ENCODE measurements at regions not wholly inside any gene's neighbourhood (a gene's known extent, or its start where the extent isn't known, plus 50 kb on each side); places are given as distances from the start of the nearest gene placed in this dataset.

DNA sequence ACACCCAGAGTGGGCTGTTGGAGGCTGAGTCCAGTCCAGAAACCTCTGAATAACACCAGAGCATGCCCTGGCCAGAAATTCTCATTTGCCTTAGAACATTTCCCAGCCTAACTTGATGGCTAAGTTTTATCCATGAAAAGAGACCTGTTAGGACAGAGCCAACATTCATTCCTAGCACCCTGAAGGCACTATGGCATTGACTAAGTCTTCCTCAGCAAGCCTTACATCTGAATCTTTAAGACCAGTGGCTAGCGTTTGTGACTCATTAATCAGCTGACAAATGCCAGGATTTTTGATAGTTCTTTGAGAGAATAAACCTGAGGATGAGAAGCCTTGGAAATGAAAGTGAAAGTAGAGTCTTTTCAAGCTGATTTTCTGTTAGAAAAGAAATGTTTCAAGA lies 1087.1 kb upstream of the ALCAM start:
- Histone ChIP-seq H3K18ac (ENCODE audit: extremely low read depth, low read length) (no peak overlapping the region), H3K4me1 (replicated peaks in 1 of 4; ENCODE audit: control insufficient read depth in 3 of 4, insufficient read depth in 4 of 4, low read length in 3 of 4) (no peaks in the 10 kb centered on the region), H2BK20ac (ENCODE audit: low read length) (no peak overlapping the region), H3K23me2 (ENCODE audit: low read depth, low read length) (no peaks in the 10 kb centered on the region), H4K8ac (ENCODE audit: extremely low read depth, insufficient read depth, low read length) (no peak overlapping the region), H4K5ac (ENCODE audit: insufficient read length, low read depth, low read length) (no peak overlapping the region), H3K14ac (ENCODE audit: insufficient read length) (no peak overlapping the region), H2AFZ (ENCODE audit: low read length) (no peak overlapping the region), H2BK15ac (ENCODE audit: low read length) (no peak overlapping the region), H3K79me2 (ENCODE audit: control insufficient read depth in 1 of 2, insufficient read depth in 2 of 2, low read length in 2 of 2) (no peaks in the 10 kb centered on the region), H3K4me3 (ENCODE audit: extremely low read depth in 1 of 4, insufficient read depth in 2 of 4, low read depth in 3 of 4, low read length in 4 of 4) (no peak overlapping the region), H3K79me1 (ENCODE audit: low read depth, low read length) (no peaks in the 10 kb centered on the region), H4K91ac (replicated peaks; ENCODE audit: insufficient read length, low read length) (no peak overlapping the region), H2AK5ac (ENCODE audit: low read depth, low read length) (no peak overlapping the region), H2BK120ac (replicated peaks; ENCODE audit: low read depth, low read length) (no peak overlapping the region), H3K4me2 (ENCODE audit: insufficient read depth in 1 of 2, low read depth in 2 of 2, low read length in 2 of 2) (no peak overlapping the region), H3K9ac (replicated peaks in 1 of 4; ENCODE audit: extremely low read depth in 1 of 4, low read depth in 3 of 4, low read length in 3 of 4) (no peak overlapping the region), H3K27me3 (replicated peaks in 1 of 4; ENCODE audit: control insufficient read depth in 3 of 4, extremely low read depth in 1 of 4, insufficient read depth in 3 of 4, low read length in 3 of 4) (no peaks in the 10 kb centered on the region), H3K9me3 (ENCODE audit: insufficient read depth in 2 of 2, low read depth in 1 of 2, low read length in 1 of 2) (peaks cover 25 to 41% of the 10 kb centered on the region in 2 experiments), H3K36me3 (ENCODE audit: control insufficient read depth in 2 of 4, insufficient read depth in 4 of 4, low read length in 3 of 4) (peaks cover 0 to 6% (median 0%) of the 10 kb centered on the region in 4 experiments; a peak in 2 of 8 replicates), H3K56ac (replicated peaks; ENCODE audit: insufficient read length, low read depth, low read length) (no peak overlapping the region), H3K27ac (ENCODE audit: low read depth, low read length) (no peak overlapping the region), H2BK12ac (ENCODE audit: low read depth, low read length) (no peak overlapping the region), H2BK5ac (ENCODE audit: low read depth, low read length) (no peak overlapping the region), H3K4ac (replicated peaks; ENCODE audit: insufficient read length, low read depth, low read length) (no peak overlapping the region), H3K23ac (ENCODE audit: insufficient read length) (no peak overlapping the region), H4K20me1 (replicated peaks in 1 of 2; ENCODE audit: control insufficient read depth in 1 of 2, insufficient read depth in 2 of 2, low read length in 2 of 2) (no peaks in the 10 kb centered on the region)
- 89% methylated on average over 1 of the region's 1 CpG; no CpG with 5 or more reads in 1 of the 2 experiments for WGBS, 2 experiments (ENCODE audit: extremely low coverage in 1 of 2, insufficient coverage in 1 of 2, insufficient read length in 1 of 2, insufficient replicate concordance in 2 of 2, low coverage in 1 of 2, low lambda C conversion rate in 2 of 2, missing lambda C conversion rate in 1 of 2)
- CTCF ChIA-PET (ENCODE audit: partially characterized antibody), result no interaction called here
- no peak for TF ChIP-seq CHD2 (IDR thresholded peaks at IDR 0.05; ENCODE audit: low read length)
- no peak for TF ChIP-seq HDAC2 (IDR thresholded peaks at IDR 0.05; ENCODE audit: borderline replicate concordance in 1 of 2, low read depth in 2 of 2, low read length in 2 of 2)
- TF ChIP-seq RNF2 (IDR thresholded peaks at IDR 0.05; ENCODE audit: borderline replicate concordance, low read depth, low read length, missing control alignments, poor library complexity, severe bottlenecking), result no peak
- TF ChIP-seq RBBP5 (IDR thresholded peaks at IDR 0.05; ENCODE audit: borderline replicate concordance, low read depth, low read length), result no peak
- no peak for TF ChIP-seq RAD21 (IDR thresholded peaks at IDR 0.05 in 1 of 2, conservative IDR thresholded peaks at IDR 0.05 in 1 of 2; ENCODE audit: low read depth in 2 of 2, low read length in 2 of 2)
- TF ChIP-seq TEAD4 (IDR thresholded peaks at IDR 0.05; ENCODE audit: low read depth, low read length), result no peak
- no peak for TF ChIP-seq SP4 (IDR thresholded peaks at IDR 0.05; ENCODE audit: low read length)
- TF ChIP-seq HDAC6 (IDR thresholded peaks at IDR 0.05; ENCODE audit: low read depth, low read length), result no peak
- TF ChIP-seq JUN (IDR thresholded peaks at IDR 0.05; ENCODE audit: low read depth, low read length), result no peak
- TF ChIP-seq CBX5 (IDR thresholded peaks at IDR 0.05; ENCODE audit: low read depth, low read length), result no peak
- DNase-seq (ENCODE audit: low read depth in 1 of 2, low spot score in 2 of 2) (no peak), FAIRE-seq (no peak)
- POLR2A ChIA-PET (ENCODE audit: partially characterized antibody), result no interaction called here
